Epithelial cell of esophagus (primary cell): ENCODE measurements at regions not wholly inside any gene's neighbourhood (a gene's known extent, or its start where the extent isn't known, plus 50 kb on each side); places are given as distances from the start of the nearest gene placed in this dataset.

Source experiments
- DNase-seq: peaks from one replicate; pipeline ENCODE4 v3.0.0; 2010; ENCODE audit warnings: low read depth
- H3K4me3 ChIP-seq: 2 replicates; pipeline ENCODE4 v1.5.1; 2011; ENCODE audit warnings: mild to moderate bottlenecking, low read length, control low read depth
- CTCF ChIP-seq: IDR thresholded peaks from 2 replicates; pipeline ENCODE4 v1.5.1; 2011; ENCODE audit warnings: low read depth, mild to moderate bottlenecking, low read length, control low read depth, inconsistent platforms; ENCODE audit not compliant: insufficient read depth; ENCODE audit errors: missing control alignments

- no peak overlapping the region for H3K4me3 ChIP-seq
- peak; percentile 74 for DNase-seq
- TF ChIP-seq CTCF: no peak
Measured at GRCh38 chr12:65526311-65526710, 247.8 kb downstream of the MSRB3 start.

- H3K4me3 ChIP-seq: no peak overlapping the region
- DNase-seq: no peak
- TF ChIP-seq CTCF: no peak
Measured at GRCh38 chr12:65528127-65528526, 249.6 kb downstream of the MSRB3 start.

- DNase-seq: no peak
- TF ChIP-seq CTCF: no peak
- H3K4me3 ChIP-seq: no peak overlapping the region
Measured at GRCh38 chr12:65529106-65529505, 250.6 kb downstream of the MSRB3 start.

- no peak for TF ChIP-seq CTCF
- DNase-seq: no peak
Measured at GRCh38 chr12:65529771-65530435, 251.4 kb downstream of the MSRB3 start.

GRCh38 chr12:65532162-65532561 lies 253.7 kb downstream of the MSRB3 start:
- DNase-seq: no peak
- TF ChIP-seq CTCF: no peak

More at GRCh38 chr12:65529771-65530435, 251.4 kb downstream of the MSRB3 start:
- no peak overlapping the region for H3K4me3 ChIP-seq

GRCh38 chr12:65532764-65533163 lies 254.3 kb downstream of the MSRB3 start:
- peak; percentile 50 for DNase-seq

More at GRCh38 chr12:65532162-65532561, 253.7 kb downstream of the MSRB3 start:
- no peak overlapping the region for H3K4me3 ChIP-seq

More at GRCh38 chr12:65532764-65533163, 254.3 kb downstream of the MSRB3 start:
- no peak overlapping the region for H3K4me3 ChIP-seq
- TF ChIP-seq CTCF: no peak
